Vagina (tissue), 2 donors: ENCODE measurements at regions not wholly inside any gene's neighbourhood (a gene's known extent, or its start where the extent isn't known, plus 50 kb on each side); places are given as distances from the start of the nearest gene placed in this dataset.

ENCODE experiments used
- DNase-seq, 2 donors: peaks; one replicate each; pipeline ENCODE4 v3.0.0-alpha.2; 2017; ENCODE audit errors: extremely low spot score in 2 of 2
- H3K27ac ChIP-seq: fragments of 200-600 bp; sonication (generic); one replicate; pipeline ENCODE4 v1.5.1; 2019
- H3K27me3 ChIP-seq: fragments of 200-600 bp; sonication (generic); one replicate; pipeline ENCODE4 v1.5.1; 2019
- H3K36me3 ChIP-seq, 2 donors: fragments of 200-600 bp; sonication (generic); one replicate each; pipeline ENCODE4 v1.5.1; 2017 to 2019
- H3K4me1 ChIP-seq: fragments of 200-600 bp; sonication (generic); one replicate; pipeline ENCODE4 v1.5.1; 2019
- H3K4me3 ChIP-seq, 2 donors: fragments of 200-600 bp; sonication (generic); 1 replicate in 1 of 2; 2 replicates in 1 of 2; pipeline ENCODE4 v1.5.1; 2016 to 2019
- H3K9me3 ChIP-seq: fragments of 200-600 bp; sonication (generic); one replicate; pipeline ENCODE4 v1.5.1; 2019
- CTCF ChIP-seq, 3 experiments: fragments of 450-650 bp in 2 of 3; fragments of 200-600 bp in 1 of 3; sonication (generic) in 1 of 3; IDR thresholded peaks; one replicate each; pipeline ENCODE4 v1.5.1; 2017 to 2019; ENCODE audit warnings: antibody characterized with exemption in 3 of 3, mild to moderate bottlenecking in 2 of 3, moderate library complexity in 2 of 3
- POLR2A ChIP-seq, 2 donors: fragments of 450-650 bp; IDR thresholded peaks; one replicate each; pipeline ENCODE4 v1.6.1; 2017; ENCODE audit warnings: antibody characterized with exemption in 2 of 2, mild to moderate bottlenecking in 2 of 2, moderate library complexity in 2 of 2
- POLR2AphosphoS5 ChIP-seq, 2 donors: sonication (generic); formaldehyde crosslinking; IDR thresholded peaks; one replicate each; pipeline ENCODE4 v1.9.0; 2017; ENCODE audit warnings: antibody characterized with exemption in 2 of 2, mild to moderate bottlenecking in 2 of 2, low read depth in 1 of 2; ENCODE audit not compliant: insufficient read depth in 1 of 2
- intact Hi-C: fragments of 100-400 bp; cut with DNase I; formaldehyde crosslinking; loops from one replicate; pipeline ENCODE4 v1.15.1; 2023

- DNase-seq = peak in 1 of 2 donors; percentile 3
- Histone ChIP-seq H3K27me3 (no peaks in the 10 kb centered on the region), H3K9me3 (no peaks in the 10 kb centered on the region), H3K4me3 (no peak overlapping the region), H3K4me1 (no peaks in the 10 kb centered on the region), H3K36me3 (no peaks in the 10 kb centered on the region), H3K27ac (no peak overlapping the region)
- TF ChIP-seq POLR2A (IDR thresholded peaks at IDR 0.05) = no peak
- no peak for TF ChIP-seq CTCF (IDR thresholded peaks at IDR 0.05)
- no peak for TF ChIP-seq POLR2AphosphoS5 (IDR thresholded peaks at IDR 0.05; ENCODE audit: insufficient read depth in 1 of 2, low read depth in 1 of 2)
- intact Hi-C loops = no loop called here
These were observed 252.6 kb downstream of the KLF13 start for GRCh38 chr15:31579282-31579681.

GRCh38 chr15:31579976-31580375 is 253.3 kb downstream of the KLF13 start:
- DNase-seq = peak in 1 of 2 donors; percentile 70
- no peaks in the 10 kb centered on the region for H3K9me3 ChIP-seq
- H3K4me1 ChIP-seq = no peaks in the 10 kb centered on the region
- no peak for TF ChIP-seq POLR2AphosphoS5 (IDR thresholded peaks at IDR 0.05; ENCODE audit: insufficient read depth in 1 of 2, low read depth in 1 of 2)
- no peak for TF ChIP-seq CTCF (IDR thresholded peaks at IDR 0.05)
- TF ChIP-seq POLR2A (IDR thresholded peaks at IDR 0.05) = no peak
- no peaks in the 10 kb centered on the region for H3K36me3 ChIP-seq
- no peaks in the 10 kb centered on the region for H3K27me3 ChIP-seq
- H3K27ac ChIP-seq = no peak overlapping the region
- no peak overlapping the region for H3K4me3 ChIP-seq
- intact Hi-C loops = no loop called here

GRCh38 chr15:31584195-31584594 is 257.6 kb downstream of the KLF13 start:
- TF ChIP-seq POLR2A (IDR thresholded peaks at IDR 0.05) (no peak), CTCF (IDR thresholded peaks at IDR 0.05) (no peak), POLR2AphosphoS5 (IDR thresholded peaks at IDR 0.05; ENCODE audit: insufficient read depth in 1 of 2, low read depth in 1 of 2) (no peak)
- intact Hi-C loops = no loop called here

DNA sequence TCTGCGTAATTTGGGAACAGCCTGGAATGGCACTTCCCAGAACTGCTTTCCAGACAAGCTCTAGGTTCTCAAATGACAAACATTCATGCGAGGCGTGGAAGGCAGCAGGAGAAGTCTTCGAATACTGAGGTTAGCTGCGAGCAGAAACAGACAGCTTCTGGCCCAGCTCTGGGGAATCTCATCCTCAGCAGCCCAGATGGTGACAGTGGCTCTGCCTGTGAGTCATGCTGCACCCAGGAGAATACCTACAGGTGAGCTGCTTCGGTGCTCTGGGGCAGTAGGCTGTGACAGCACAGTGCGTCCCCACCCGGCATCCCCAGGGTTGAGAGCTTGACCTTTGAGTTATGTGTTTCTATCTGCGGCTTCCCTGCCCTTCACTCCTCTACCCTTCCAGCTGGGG is 258.6 kb downstream of the KLF13 start:
- TF ChIP-seq POLR2AphosphoS5 (IDR thresholded peaks at IDR 0.05; ENCODE audit: insufficient read depth in 1 of 2, low read depth in 1 of 2) (no peak), POLR2A (IDR thresholded peaks at IDR 0.05) (no peak), CTCF (IDR thresholded peaks at IDR 0.05) (no peak)
- Histone ChIP-seq H3K4me3 (no peak overlapping the region), H3K36me3 (no peaks in the 10 kb centered on the region), H3K9me3 (no peaks in the 10 kb centered on the region), H3K27ac (no peak overlapping the region), H3K4me1 (no peaks in the 10 kb centered on the region), H3K27me3 (no peaks in the 10 kb centered on the region)
- intact Hi-C loops = no loop called here
- no peak for DNase-seq

More at GRCh38 chr15:31584195-31584594, 257.6 kb downstream of the KLF13 start:
- H3K4me3 ChIP-seq = no peak overlapping the region
- no peaks in the 10 kb centered on the region for H3K27me3 ChIP-seq
- no peak for DNase-seq
- no peaks in the 10 kb centered on the region for H3K9me3 ChIP-seq
- H3K4me1 ChIP-seq = no peaks in the 10 kb centered on the region
- no peak overlapping the region for H3K27ac ChIP-seq
- no peaks in the 10 kb centered on the region for H3K36me3 ChIP-seq

- Histone ChIP-seq H3K27ac (no peak overlapping the region), H3K9me3 (no peaks in the 10 kb centered on the region), H3K36me3 (no peaks in the 10 kb centered on the region), H3K4me1 (no peaks in the 10 kb centered on the region), H3K4me3 (no peak overlapping the region), H3K27me3 (no peaks in the 10 kb centered on the region)
- no peak for TF ChIP-seq CTCF (IDR thresholded peaks at IDR 0.05)
- no peak for TF ChIP-seq POLR2AphosphoS5 (IDR thresholded peaks at IDR 0.05; ENCODE audit: insufficient read depth in 1 of 2, low read depth in 1 of 2)
- no peak for TF ChIP-seq POLR2A (IDR thresholded peaks at IDR 0.05)
- no peak for DNase-seq
- intact Hi-C loops = no loop called here
These were observed 260.2 kb downstream of the KLF13 start for GRCh38 chr15:31586841-31587240.
